CD4-positive, alpha-beta T cell (primary cell): ENCODE measurements at regions not wholly inside any gene's neighbourhood (a gene's known extent, or its start where the extent isn't known, plus 50 kb on each side); places are given as distances from the start of the nearest gene placed in this dataset.

Source experiments
- ATAC-seq: fragments of 200-7000 bp; cut with Tn5 transposase; one replicate; pipeline ENCODE4 v1.10.0; 2022; ENCODE audit warnings: mild to moderate bottlenecking; ENCODE audit not compliant: poor library complexity
- CTCF ChIA-PET: fragments of 350-600 bp; sonication (Branson Sonifier 250); formaldehyde crosslinking; loops from one replicate; lab custom pipeline; 2021; ENCODE audit warnings: antibody characterized with exemption, inconsistent platforms; lab: Charles Lee
- POLR2A ChIA-PET: fragments of 350-600 bp; sonication (Branson Sonifier 250); formaldehyde crosslinking; loops from one replicate; lab custom pipeline; 2021; ENCODE audit warnings: antibody characterized with exemption, inconsistent platforms; lab: Charles Lee
- DNase-seq, 14 experiments: peaks; one replicate each; pipeline ENCODE4 v3.0.0-alpha.2; 2013 to 2020; ENCODE audit warnings: mixed read lengths in 2 of 14
- H3K27ac ChIP-seq, 2 donors: one replicate each; pipeline versions ENCODE4 v1.5.1 to v1.7.0; 2013; ENCODE audit warnings: low read length in 2 of 2, low read depth in 1 of 2, mild to moderate bottlenecking in 1 of 2
- H3K27me3 ChIP-seq, 2 experiments: 1 replicate in 1 of 2; 2 replicates in 1 of 2; pipeline versions ENCODE4 v1.6.1 to v1.7.0; 2013; ENCODE audit warnings: low read length in 2 of 2, control low read depth in 1 of 2, mild to moderate bottlenecking in 1 of 2, moderate library complexity in 1 of 2; ENCODE audit not compliant: insufficient read depth in 2 of 2, control insufficient read depth in 1 of 2
- H3K36me3 ChIP-seq: one replicate; pipeline ENCODE4 v1.6.1; 2013; ENCODE audit warnings: low read length, control low read depth; ENCODE audit not compliant: insufficient read depth
- H3K4me1 ChIP-seq: one replicate; pipeline ENCODE4 v1.6.1; 2013; ENCODE audit warnings: low read length, control low read depth; ENCODE audit not compliant: insufficient read depth
- H3K4me3 ChIP-seq: one replicate; pipeline ENCODE4 v1.5.1; 2013; ENCODE audit warnings: mild to moderate bottlenecking, low read length, moderate library complexity
- H3K9me3 ChIP-seq, 2 experiments: 1 replicate in 1 of 2; 2 replicates in 1 of 2; pipeline versions ENCODE4 v1.6.1 to v1.7.0; 2013; ENCODE audit warnings: low read length in 2 of 2, mild to moderate bottlenecking in 2 of 2, control low read depth in 1 of 2, moderate library complexity in 1 of 2; ENCODE audit not compliant: control insufficient read depth in 1 of 2, insufficient read depth in 1 of 2
- H3K27ac Mint-ChIP-seq: one replicate; pipeline ENCODE4 v1.8.0; 2020; ENCODE audit warnings: mixed read lengths
- H3K27me3 Mint-ChIP-seq: one replicate; pipeline ENCODE4 v1.8.0; 2021; ENCODE audit warnings: mixed read lengths
- H3K36me3 Mint-ChIP-seq: one replicate; pipeline ENCODE4 v1.8.0; 2021; ENCODE audit warnings: low read depth, mixed read lengths
- H3K4me1 Mint-ChIP-seq: one replicate; pipeline ENCODE4 v1.8.0; 2021; ENCODE audit warnings: low read depth, mixed read lengths
- H3K4me3 Mint-ChIP-seq: one replicate; pipeline ENCODE4 v1.8.0; 2020; ENCODE audit warnings: mild to moderate bottlenecking, mixed read lengths
- H3K9me3 Mint-ChIP-seq: one replicate; pipeline ENCODE4 v1.8.0; 2020; ENCODE audit warnings: mixed read lengths
- intact Hi-C, 2 experiments: fragments of 100-400 bp; cut with DNase I in 1 of 2; cut with micrococcal nuclease in 1 of 2; formaldehyde crosslinking; loops; one replicate each; pipeline versions ENCODE4 v1.15.1 to v1.9.0; 2023 to 2025; cut with DNase I, micrococcal nuclease
- TF ChIP-seq, protein P1 (sequence below): fragments of 200-600 bp; IDR thresholded peaks from one replicate; pipeline ENCODE4 v1.8.0; 2022; ENCODE audit warnings: antibody characterized with exemption, mild to moderate bottlenecking

DNA sequence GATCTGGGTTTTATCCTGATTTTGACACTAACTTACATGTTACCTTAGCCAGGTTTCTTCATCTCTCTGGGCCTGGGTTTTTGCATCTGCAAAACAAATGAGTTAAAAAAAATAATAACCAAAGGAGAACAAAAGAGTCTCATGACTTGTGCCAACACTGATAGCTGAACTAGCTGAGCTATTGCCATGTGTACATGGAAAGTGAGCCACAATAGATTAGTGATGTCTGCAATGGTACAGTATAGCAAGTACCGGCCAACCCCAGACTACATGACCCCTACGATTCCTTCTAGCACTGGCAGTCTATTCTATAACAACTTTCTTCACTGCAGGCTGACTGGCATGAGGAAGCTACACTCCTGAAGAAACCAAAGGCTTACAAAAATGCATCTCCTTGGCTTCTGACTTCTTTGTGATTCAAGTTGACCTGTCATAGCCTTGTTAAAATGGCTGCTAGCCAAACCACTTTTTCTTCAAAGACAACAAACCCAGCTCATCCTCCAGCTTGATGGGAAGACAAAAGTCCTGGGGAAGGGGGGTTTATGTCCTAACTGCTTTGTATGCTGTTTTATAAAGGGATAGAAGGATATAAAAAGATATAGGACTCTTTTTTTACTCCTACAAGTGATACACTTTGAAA is 123.7 kb downstream of the DAD1 start:
- no peak for ATAC-seq
- no peak overlapping the region for H3K27ac Mint-ChIP-seq
- TF ChIP-seq, protein P1, sequence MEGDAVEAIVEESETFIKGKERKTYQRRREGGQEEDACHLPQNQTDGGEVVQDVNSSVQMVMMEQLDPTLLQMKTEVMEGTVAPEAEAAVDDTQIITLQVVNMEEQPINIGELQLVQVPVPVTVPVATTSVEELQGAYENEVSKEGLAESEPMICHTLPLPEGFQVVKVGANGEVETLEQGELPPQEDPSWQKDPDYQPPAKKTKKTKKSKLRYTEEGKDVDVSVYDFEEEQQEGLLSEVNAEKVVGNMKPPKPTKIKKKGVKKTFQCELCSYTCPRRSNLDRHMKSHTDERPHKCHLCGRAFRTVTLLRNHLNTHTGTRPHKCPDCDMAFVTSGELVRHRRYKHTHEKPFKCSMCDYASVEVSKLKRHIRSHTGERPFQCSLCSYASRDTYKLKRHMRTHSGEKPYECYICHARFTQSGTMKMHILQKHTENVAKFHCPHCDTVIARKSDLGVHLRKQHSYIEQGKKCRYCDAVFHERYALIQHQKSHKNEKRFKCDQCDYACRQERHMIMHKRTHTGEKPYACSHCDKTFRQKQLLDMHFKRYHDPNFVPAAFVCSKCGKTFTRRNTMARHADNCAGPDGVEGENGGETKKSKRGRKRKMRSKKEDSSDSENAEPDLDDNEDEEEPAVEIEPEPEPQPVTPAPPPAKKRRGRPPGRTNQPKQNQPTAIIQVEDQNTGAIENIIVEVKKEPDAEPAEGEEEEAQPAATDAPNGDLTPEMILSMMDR, result no peak
- intact Hi-C loops, result no loop called here
- Histone ChIP-seq H3K36me3 (no peaks in the 10 kb centered on the region), H3K4me1 (no peaks in the 10 kb centered on the region), H3K9me3 (no peaks in the 10 kb centered on the region), H3K27ac (no peak overlapping the region), H3K4me3 (no peak overlapping the region), H3K27me3 (no peaks in the 10 kb centered on the region)
- no peaks in the 10 kb centered on the region for H3K9me3 Mint-ChIP-seq
- no peaks in the 10 kb centered on the region for H3K27me3 Mint-ChIP-seq
- DNase-seq, result no peak
- no peaks in the 10 kb centered on the region for H3K36me3 Mint-ChIP-seq
- ChIA-PET POLR2A (no interaction called here), CTCF (no interaction called here)
- no peak overlapping the region for H3K4me3 Mint-ChIP-seq
- H3K4me1 Mint-ChIP-seq, result no peaks in the 10 kb centered on the region

DNA sequence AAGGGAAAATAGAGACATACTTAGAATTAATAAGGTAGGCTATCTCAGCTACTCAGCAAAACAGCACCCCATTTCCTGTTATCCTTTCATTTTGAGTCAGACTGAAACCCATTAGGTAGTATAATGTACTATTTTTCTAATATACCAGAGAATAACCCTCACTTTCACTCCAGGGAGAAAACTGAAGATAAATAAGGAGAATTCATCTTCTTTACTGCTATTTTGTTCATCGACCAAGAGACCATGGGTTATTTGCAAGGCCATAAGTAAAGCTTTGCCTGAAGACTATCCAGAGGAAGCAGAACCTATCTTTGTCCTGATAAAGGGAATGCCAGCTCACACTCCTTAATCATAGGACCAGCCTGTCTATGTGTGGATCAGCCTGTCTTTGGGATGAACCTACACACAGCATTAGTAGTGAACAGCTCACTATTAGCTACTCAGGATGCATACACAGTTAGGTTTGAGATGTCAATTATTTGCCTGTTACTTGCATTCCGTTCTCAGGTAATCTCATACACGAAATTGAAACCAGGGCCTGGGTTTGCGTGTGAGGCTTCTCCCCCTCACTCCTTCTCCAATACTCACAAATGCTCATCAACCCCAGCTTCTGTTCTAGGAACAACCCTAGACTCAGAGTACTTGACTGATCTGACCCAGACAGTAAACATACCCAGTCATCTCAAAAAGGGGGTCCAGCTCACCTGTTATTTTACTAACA is 124.4 kb downstream of the DAD1 start:
- POLR2A ChIA-PET, result no interaction called here
- no peak overlapping the region for H3K27ac ChIP-seq
- H3K4me1 ChIP-seq, result no peaks in the 10 kb centered on the region
- H3K4me3 ChIP-seq, result no peak overlapping the region
- ATAC-seq, result no peak
- no peaks in the 10 kb centered on the region for H3K9me3 Mint-ChIP-seq
- no peaks in the 10 kb centered on the region for H3K9me3 ChIP-seq
- no peak overlapping the region for H3K27ac Mint-ChIP-seq
- intact Hi-C loops, result no loop called here
- H3K4me3 Mint-ChIP-seq, result no peak overlapping the region
- H3K27me3 Mint-ChIP-seq, result no peaks in the 10 kb centered on the region
- no peaks in the 10 kb centered on the region for H3K27me3 ChIP-seq
- TF ChIP-seq, protein P1, result no peak
- H3K36me3 Mint-ChIP-seq, result no peaks in the 10 kb centered on the region
- CTCF ChIA-PET, result no interaction called here
- no peaks in the 10 kb centered on the region for H3K4me1 Mint-ChIP-seq
- DNase-seq, result no peak
- no peaks in the 10 kb centered on the region for H3K36me3 ChIP-seq

DNA sequence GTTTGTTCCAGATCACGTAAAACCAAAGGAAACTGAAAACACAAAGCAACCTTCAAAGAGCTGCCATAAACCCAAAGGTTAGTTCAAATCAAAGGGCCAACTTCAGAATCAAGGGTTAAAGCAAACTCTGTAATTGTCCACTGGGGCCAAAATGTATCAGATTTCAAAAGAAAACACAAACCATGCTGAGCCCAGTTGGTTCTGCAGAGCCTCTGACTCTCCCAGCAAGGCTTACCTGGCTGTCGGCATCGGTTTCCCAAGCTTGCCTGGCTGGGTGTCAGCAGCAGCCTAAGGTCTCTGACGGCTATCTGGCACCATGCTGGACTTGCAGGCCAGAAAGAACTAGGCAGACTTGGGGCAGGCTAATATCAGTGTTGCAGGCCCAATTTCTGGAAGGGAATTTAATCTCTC is 125.3 kb downstream of the DAD1 start:
- TF ChIP-seq, protein P1, result no peak

More for the DNA sequence above, 125.3 kb downstream of the DAD1 start:
- H3K4me3 Mint-ChIP-seq, result no peak overlapping the region
- no peaks in the 10 kb centered on the region for H3K36me3 Mint-ChIP-seq
- no peak overlapping the region for H3K27ac ChIP-seq
- no peaks in the 10 kb centered on the region for H3K27me3 Mint-ChIP-seq
- no peaks in the 10 kb centered on the region for H3K27me3 ChIP-seq
- no peaks in the 10 kb centered on the region for H3K36me3 ChIP-seq
- ATAC-seq (no peak), DNase-seq (no peak)
- ChIA-PET POLR2A (no interaction called here), CTCF (no interaction called here)
- H3K4me1 ChIP-seq, result no peaks in the 10 kb centered on the region
- intact Hi-C loops, result no loop called here
- H3K4me3 ChIP-seq, result no peak overlapping the region
- H3K4me1 Mint-ChIP-seq, result no peaks in the 10 kb centered on the region
- H3K9me3 ChIP-seq, result no peaks in the 10 kb centered on the region
- no peaks in the 10 kb centered on the region for H3K9me3 Mint-ChIP-seq
- no peak overlapping the region for H3K27ac Mint-ChIP-seq
